Effector memory CD8-positive, alpha-beta T cell (primary cell): ENCODE measurements at regions not wholly inside any gene's neighbourhood (a gene's known extent, or its start where the extent isn't known, plus 50 kb on each side); places are given as distances from the start of the nearest gene placed in this dataset.
A peak's percentile ranks its signal among the peaks of the same experiment; 100 is the strongest.

Source experiments
- ATAC-seq: fragments of 150-1000 bp; cut with Tn5 transposase; replicated peaks from 2 replicates; pipeline ENCODE4 v1.10.0; 2021; ENCODE audit warnings: mild to moderate bottlenecking, moderate library complexity
- DNase-seq, 3 experiments: peaks; one replicate each; pipeline ENCODE4 v3.0.0; 2021
- H3K27ac Mint-ChIP-seq, 2 donors: one replicate each; pipeline ENCODE4 v1.8.0; 2022; ENCODE audit warnings: mild to moderate bottlenecking in 2 of 2, mixed read lengths in 2 of 2, moderate library complexity in 2 of 2
- H3K27me3 Mint-ChIP-seq, 2 donors: one replicate each; pipeline ENCODE4 v1.8.0; 2022; ENCODE audit warnings: mixed read lengths in 2 of 2
- H3K36me3 Mint-ChIP-seq: one replicate; pipeline ENCODE4 v1.8.0; 2022; ENCODE audit warnings: mild to moderate bottlenecking, moderate library complexity, mixed read lengths; ENCODE audit not compliant: insufficient read depth
- H3K4me1 Mint-ChIP-seq, 2 donors: one replicate each; pipeline ENCODE4 v1.8.0; 2022; ENCODE audit warnings: low read depth in 2 of 2, mixed read lengths in 2 of 2
- H3K4me3 Mint-ChIP-seq, 2 donors: one replicate each; pipeline ENCODE4 v1.8.0; 2022; ENCODE audit warnings: mild to moderate bottlenecking in 2 of 2, mixed read lengths in 2 of 2, moderate library complexity in 2 of 2
- H3K9me3 Mint-ChIP-seq, 2 donors: one replicate each; pipeline ENCODE4 v1.8.0; 2022; ENCODE audit warnings: mixed read lengths in 2 of 2

GRCh38 chr5:133875179-133875578 lies 93.2 kb downstream of the C5orf15 start:
- Mint-ChIP-seq H3K9me3 (peaks cover 0 to 4% of the 10 kb centered on the region in 2 donors), H3K36me3 (no peaks in the 10 kb centered on the region), H3K27me3 (peaks cover 48 to 61% of the 10 kb centered on the region in 2 donors), H3K4me3 (no peak overlapping the region), H3K27ac (no peak overlapping the region), H3K4me1 (no peaks in the 10 kb centered on the region)
- ATAC-seq (no peak), DNase-seq (no peak)

GRCh38 chr5:133873449-133873848 lies 95.0 kb downstream of the C5orf15 start:
- ATAC-seq (no peak), DNase-seq (no peak)
- no peak overlapping the region for H3K4me3 Mint-ChIP-seq
- peaks cover 57 to 59% of the 10 kb centered on the region in 2 donors for H3K27me3 Mint-ChIP-seq
- H3K27ac Mint-ChIP-seq, result no peak overlapping the region
- H3K9me3 Mint-ChIP-seq, result peaks cover 0 to 4% of the 10 kb centered on the region in 2 donors
- H3K36me3 Mint-ChIP-seq, result no peaks in the 10 kb centered on the region
- H3K4me1 Mint-ChIP-seq, result peaks cover 0 to 4% of the 10 kb centered on the region in 2 donors

GRCh38 chr5:133870661-133871060 lies 97.8 kb downstream of the C5orf15 start:
- Mint-ChIP-seq H3K4me1 (peaks cover 3 to 4% of the 10 kb centered on the region in 2 donors), H3K27ac (no peak overlapping the region), H3K36me3 (no peaks in the 10 kb centered on the region), H3K27me3 (peaks cover 49 to 64% of the 10 kb centered on the region in 2 donors), H3K9me3 (peaks cover 0 to 4% of the 10 kb centered on the region in 2 donors), H3K4me3 (no peak overlapping the region)
- ATAC-seq (no peak), DNase-seq (no peak)

- Mint-ChIP-seq H3K9me3 (peaks cover 0 to 2% of the 10 kb centered on the region in 2 donors), H3K27ac (no peak overlapping the region), H3K4me1 (peaks cover 3 to 4% of the 10 kb centered on the region in 2 donors), H3K27me3 (peaks cover 42 to 66% of the 10 kb centered on the region in 2 donors), H3K36me3 (no peaks in the 10 kb centered on the region), H3K4me3 (no peak overlapping the region)
- ATAC-seq (no peak), DNase-seq (no peak)
These were observed 98.7 kb downstream of the C5orf15 start for GRCh38 chr5:133869519-133870335.

GRCh38 chr5:133868946-133869518 lies 99.4 kb downstream of the C5orf15 start:
- H3K4me3 Mint-ChIP-seq, result no peak overlapping the region
- peaks cover 41 to 68% of the 10 kb centered on the region in 2 donors for H3K27me3 Mint-ChIP-seq
- H3K9me3 Mint-ChIP-seq, result peaks cover 0 to under 1% of the 10 kb centered on the region in 2 donors
- H3K4me1 Mint-ChIP-seq, result peaks cover 3 to 4% of the 10 kb centered on the region in 2 donors
- H3K27ac Mint-ChIP-seq, result no peak overlapping the region
- no peaks in the 10 kb centered on the region for H3K36me3 Mint-ChIP-seq
- DNase-seq (peak; percentile 45 to 50 (median 47)), ATAC-seq (peak; percentile 56)

GRCh38 chr5:133867851-133868545 lies 100.4 kb downstream of the C5orf15 start:
- no peaks in the 10 kb centered on the region for H3K9me3 Mint-ChIP-seq
- H3K4me1 Mint-ChIP-seq, result peaks cover 3 to 4% of the 10 kb centered on the region in 2 donors
- ATAC-seq, result no peak
- no peaks in the 10 kb centered on the region for H3K36me3 Mint-ChIP-seq
- DNase-seq, result no peak
- no peak overlapping the region for H3K4me3 Mint-ChIP-seq
- H3K27ac Mint-ChIP-seq, result no peak overlapping the region
- H3K27me3 Mint-ChIP-seq, result peaks cover 42 to 71% of the 10 kb centered on the region in 2 donors

- ATAC-seq (no peak), DNase-seq (no peak)
- peaks cover 35 to 71% of the 10 kb centered on the region in 2 donors for H3K27me3 Mint-ChIP-seq
- H3K9me3 Mint-ChIP-seq, result no peaks in the 10 kb centered on the region
- no peak overlapping the region for H3K4me3 Mint-ChIP-seq
- H3K27ac Mint-ChIP-seq, result no peak overlapping the region
- peaks cover 3 to 4% of the 10 kb centered on the region in 2 donors for H3K4me1 Mint-ChIP-seq
- no peaks in the 10 kb centered on the region for H3K36me3 Mint-ChIP-seq
These were observed 101.1 kb downstream of the C5orf15 start for GRCh38 chr5:133867341-133867740.

GRCh38 chr5:133866903-133867245 lies 101.6 kb downstream of the C5orf15 start:
- Mint-ChIP-seq H3K27me3 (peaks cover 33 to 69% of the 10 kb centered on the region in 2 donors), H3K9me3 (no peaks in the 10 kb centered on the region), H3K4me3 (no peak overlapping the region), H3K27ac (no peak overlapping the region), H3K36me3 (no peaks in the 10 kb centered on the region), H3K4me1 (peaks cover 3 to 4% of the 10 kb centered on the region in 2 donors)
- no peak for ATAC-seq
- no peak for DNase-seq

GRCh38 chr5:133866160-133866902 lies 102.1 kb downstream of the C5orf15 start:
- H3K27ac Mint-ChIP-seq, result no peak overlapping the region
- DNase-seq (no peak), ATAC-seq (no peak)
- no peaks in the 10 kb centered on the region for H3K36me3 Mint-ChIP-seq
- H3K4me3 Mint-ChIP-seq, result no peak overlapping the region
- no peaks in the 10 kb centered on the region for H3K9me3 Mint-ChIP-seq
- H3K27me3 Mint-ChIP-seq, result peaks cover 32 to 68% of the 10 kb centered on the region in 2 donors
- peaks cover 3 to 4% of the 10 kb centered on the region in 2 donors for H3K4me1 Mint-ChIP-seq

GRCh38 chr5:133865113-133865512 lies 103.3 kb downstream of the C5orf15 start:
- H3K36me3 Mint-ChIP-seq, result no peaks in the 10 kb centered on the region
- H3K4me1 Mint-ChIP-seq, result peaks cover 4 to 6% of the 10 kb centered on the region in 2 donors
- DNase-seq (no peak), ATAC-seq (no peak)
- H3K27me3 Mint-ChIP-seq, result peaks cover 26 to 66% of the 10 kb centered on the region in 2 donors
- no peaks in the 10 kb centered on the region for H3K9me3 Mint-ChIP-seq
- H3K27ac Mint-ChIP-seq, result no peak overlapping the region
- H3K4me3 Mint-ChIP-seq, result no peak overlapping the region

GRCh38 chr5:133864711-133865110 lies 103.7 kb downstream of the C5orf15 start:
- H3K27me3 Mint-ChIP-seq, result peaks cover 24 to 66% of the 10 kb centered on the region in 2 donors
- ATAC-seq (no peak), DNase-seq (no peak)
- no peak overlapping the region for H3K4me3 Mint-ChIP-seq
- peaks cover 4 to 6% of the 10 kb centered on the region in 2 donors for H3K4me1 Mint-ChIP-seq
- H3K36me3 Mint-ChIP-seq, result no peaks in the 10 kb centered on the region
- no peaks in the 10 kb centered on the region for H3K9me3 Mint-ChIP-seq
- H3K27ac Mint-ChIP-seq, result no peak overlapping the region

- H3K27me3 Mint-ChIP-seq, result peaks cover 28 to 69% of the 10 kb centered on the region in 2 donors
- no peak overlapping the region for H3K27ac Mint-ChIP-seq
- H3K4me3 Mint-ChIP-seq, result no peak overlapping the region
- DNase-seq (no peak), ATAC-seq (no peak)
- no peaks in the 10 kb centered on the region for H3K9me3 Mint-ChIP-seq
- H3K4me1 Mint-ChIP-seq, result peaks cover under 1 to 6% of the 10 kb centered on the region in 2 donors
- no peaks in the 10 kb centered on the region for H3K36me3 Mint-ChIP-seq
These were observed 104.4 kb downstream of the C5orf15 start for GRCh38 chr5:133863857-133864585.
